ENCODE measurements at regions not wholly inside any gene's neighbourhood (a gene's known extent, or its start where the extent isn't known, plus 50 kb on each side); places are given as distances from the start of the nearest gene placed in this dataset.

DNA sequence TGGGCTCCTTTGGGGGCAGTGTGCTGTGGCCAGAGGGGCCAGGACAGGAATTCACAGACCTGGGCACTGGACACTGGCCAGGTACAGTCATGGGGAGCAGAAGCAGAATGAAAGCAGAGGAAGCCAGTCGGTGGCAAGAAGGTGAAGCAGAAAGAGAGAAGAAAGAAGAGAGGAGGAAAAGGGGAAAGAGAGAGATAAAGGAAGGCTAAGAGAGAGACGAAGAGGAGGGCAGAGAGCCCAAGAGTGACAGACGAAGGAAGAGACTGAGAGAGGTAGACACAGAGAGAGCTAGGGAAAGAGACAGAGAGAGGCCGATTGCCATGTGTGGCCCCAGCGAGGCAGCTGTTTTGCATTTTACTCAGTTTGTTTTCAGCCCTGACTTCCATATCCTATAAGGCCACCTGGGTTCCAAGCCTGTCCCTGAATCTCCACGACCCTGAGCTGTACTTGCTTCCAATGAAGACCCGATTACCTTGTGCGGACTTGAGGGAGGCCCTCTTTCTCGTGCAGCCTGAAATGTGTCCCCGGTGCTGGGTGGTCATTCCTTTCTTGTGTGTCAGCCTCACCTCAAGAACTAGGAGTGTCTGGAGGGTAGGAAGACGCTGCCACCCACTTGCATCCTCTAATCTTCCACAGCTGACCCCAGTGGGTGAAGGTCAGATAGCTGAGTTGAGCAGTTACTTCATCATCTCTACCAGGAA, 73.9 kb downstream of the LSM3 start:
- ChIA-PET POLR2A (no interaction called here), CTCF (interaction anchor here (0.7 to 1.9 kb wide), 7 partner anchors 9 to 479 kb away, joined by 3 to 10 read pairs (median 3); no protein-coding TSS in a partner anchor)
- no peaks in the 10 kb centered on the region for H3K36me3 ChIP-seq (ENCODE audit: control insufficient read depth in 4 of 4, insufficient read depth in 4 of 4, low read length in 3 of 4)
- peaks cover 0 to 9% (median 4%) of the 10 kb centered on the region in 4 experiments for H3K4me1 ChIP-seq (ENCODE audit: control extremely low read depth in 1 of 4, control insufficient read depth in 4 of 4, insufficient read depth in 4 of 4, low read length in 3 of 4)
- H3K27me3 ChIP-seq (replicated peaks in 2 of 5; ENCODE audit: control insufficient read depth in 4 of 5, insufficient read depth in 5 of 5, low read length in 4 of 5), result no peaks in the 10 kb centered on the region
- no peaks in the 10 kb centered on the region for H3K9me3 ChIP-seq (ENCODE audit: control extremely low read depth in 1 of 5, control insufficient read depth in 4 of 5, insufficient read depth in 2 of 5, low read depth in 1 of 5, low read length in 4 of 5)
- H3K4me3 ChIP-seq (ENCODE audit: control insufficient read depth in 1 of 7, extremely low read depth in 1 of 7, insufficient read depth in 4 of 7, low read depth in 2 of 7, low read length in 6 of 7), result no peak overlapping the region
- whole genome bisulfite sequencing (ENCODE audit: insufficient coverage), result 97% methylated on average over 9 of the region's 11 CpGs
- H3K27ac ChIP-seq (ENCODE audit: insufficient read depth in 1 of 2, low read depth in 1 of 2, low read length in 2 of 2, poor library complexity in 1 of 2, severe bottlenecking in 2 of 2), result no peak overlapping the region
- DNase-seq, result no peak

DNA sequence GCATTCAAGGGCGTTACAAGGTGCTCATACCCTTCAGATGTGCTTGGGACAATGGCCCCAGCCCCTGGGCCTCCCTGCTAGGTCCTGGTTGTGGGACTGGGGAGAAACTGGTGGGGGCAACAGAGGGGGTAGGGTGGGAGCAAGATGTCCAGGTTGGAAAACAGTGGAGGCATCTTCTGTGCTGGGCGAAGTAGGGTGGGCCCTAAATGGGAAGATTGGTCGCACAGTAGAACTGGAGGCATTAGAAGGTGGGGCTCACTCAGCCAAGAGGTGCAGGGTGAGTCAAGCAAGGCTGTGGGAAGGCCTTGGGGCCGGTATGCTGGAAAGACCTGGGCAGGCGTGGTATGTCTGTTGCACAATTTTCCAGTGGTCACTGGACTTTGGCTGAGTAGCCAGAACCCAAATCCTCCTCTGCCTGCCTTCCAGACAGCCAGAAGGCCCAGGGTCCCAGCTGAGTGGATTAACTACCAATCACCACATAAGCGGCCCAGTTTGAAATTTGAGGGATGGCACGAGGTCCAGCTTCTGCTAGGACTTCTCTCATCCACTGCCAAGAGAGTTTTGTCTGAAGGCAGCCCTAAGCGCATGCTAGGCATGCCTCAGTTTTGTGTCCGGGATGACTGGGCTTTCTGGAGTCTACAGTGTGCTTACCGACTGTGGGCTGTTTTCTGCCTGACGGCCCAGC, 74.5 kb downstream of the LSM3 start:
- Histone ChIP-seq H3K4me3 (ENCODE audit: control insufficient read depth in 1 of 7, extremely low read depth in 1 of 7, insufficient read depth in 4 of 7, low read depth in 2 of 7, low read length in 6 of 7) (no peak overlapping the region), H3K4me1 (ENCODE audit: control extremely low read depth in 1 of 4, control insufficient read depth in 4 of 4, insufficient read depth in 4 of 4, low read length in 3 of 4) (peaks cover 0 to 9% (median 4%) of the 10 kb centered on the region in 4 experiments), H3K27me3 (replicated peaks in 2 of 5; ENCODE audit: control insufficient read depth in 4 of 5, insufficient read depth in 5 of 5, low read length in 4 of 5) (no peaks in the 10 kb centered on the region), H3K27ac (ENCODE audit: insufficient read depth in 1 of 2, low read depth in 1 of 2, low read length in 2 of 2, poor library complexity in 1 of 2, severe bottlenecking in 2 of 2) (no peak overlapping the region), H3K36me3 (ENCODE audit: control insufficient read depth in 4 of 4, insufficient read depth in 4 of 4, low read length in 3 of 4) (no peaks in the 10 kb centered on the region), H3K9me3 (ENCODE audit: control extremely low read depth in 1 of 5, control insufficient read depth in 4 of 5, insufficient read depth in 2 of 5, low read depth in 1 of 5, low read length in 4 of 5) (no peaks in the 10 kb centered on the region)
- ChIA-PET CTCF (interaction anchor here (1.2 to 1.9 kb wide), 5 partner anchors 8 to 49 kb away, joined by 3 to 10 read pairs (median 4); no protein-coding TSS in a partner anchor), POLR2A (no interaction called here)
- WGBS (ENCODE audit: insufficient coverage), result 94% methylated on average over 10 of the region's 11 CpGs
- no peak for DNase-seq

DNA sequence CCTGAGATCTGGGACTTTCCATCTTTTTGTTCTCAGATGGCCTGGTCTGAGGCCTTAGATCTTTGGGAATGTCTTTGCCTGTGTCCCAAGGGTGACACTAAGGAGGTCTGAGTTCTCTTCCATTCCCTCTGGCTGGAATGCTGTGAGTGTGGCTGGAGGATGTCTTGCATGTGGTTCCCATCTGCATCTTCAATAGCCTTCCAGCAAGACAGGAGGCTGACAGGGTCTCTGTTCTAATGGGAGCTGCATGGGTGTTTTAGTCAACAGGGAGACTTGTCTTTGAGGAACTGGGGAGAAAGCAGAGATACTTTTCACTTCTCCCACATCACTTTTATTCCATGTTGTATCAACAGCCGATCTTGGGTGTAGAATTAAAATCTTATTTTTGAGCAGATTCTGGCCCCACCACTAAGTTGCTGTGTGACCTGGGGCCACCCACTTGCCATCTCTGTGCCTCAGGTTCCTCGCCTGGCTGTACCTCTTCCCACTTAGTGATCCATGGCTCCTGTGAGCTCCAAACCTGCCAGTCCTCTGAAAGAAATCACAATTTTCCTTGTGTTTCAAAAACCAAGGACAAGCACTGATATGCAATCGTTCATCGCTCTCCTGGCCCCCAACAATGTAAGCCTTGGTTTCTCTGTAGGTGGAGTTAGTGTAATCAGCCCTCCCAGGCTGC, 75.2 kb downstream of the LSM3 start:
- 67% methylated on average over 3 of the region's 4 CpGs for WGBS (ENCODE audit: insufficient coverage)
- ChIA-PET POLR2A (no interaction called here), CTCF (interaction anchor here (1.2 kb wide), 1 partner anchor 41 kb away, joined by 3 read pairs; no protein-coding TSS in a partner anchor)
- no peak overlapping the region for H3K27ac ChIP-seq (ENCODE audit: insufficient read depth in 1 of 2, low read depth in 1 of 2, low read length in 2 of 2, poor library complexity in 1 of 2, severe bottlenecking in 2 of 2)
- no peak overlapping the region for H3K4me3 ChIP-seq (ENCODE audit: control insufficient read depth in 1 of 7, extremely low read depth in 1 of 7, insufficient read depth in 4 of 7, low read depth in 2 of 7, low read length in 6 of 7)
- peaks cover 0 to 9% (median 4%) of the 10 kb centered on the region in 4 experiments for H3K4me1 ChIP-seq (ENCODE audit: control extremely low read depth in 1 of 4, control insufficient read depth in 4 of 4, insufficient read depth in 4 of 4, low read length in 3 of 4)
- no peak for DNase-seq
- H3K9me3 ChIP-seq (ENCODE audit: control extremely low read depth in 1 of 5, control insufficient read depth in 4 of 5, insufficient read depth in 2 of 5, low read depth in 1 of 5, low read length in 4 of 5), result no peaks in the 10 kb centered on the region
- H3K27me3 ChIP-seq (replicated peaks in 2 of 5; ENCODE audit: control insufficient read depth in 4 of 5, insufficient read depth in 5 of 5, low read length in 4 of 5), result no peaks in the 10 kb centered on the region
- no peaks in the 10 kb centered on the region for H3K36me3 ChIP-seq (ENCODE audit: control insufficient read depth in 4 of 4, insufficient read depth in 4 of 4, low read length in 3 of 4)

DNA sequence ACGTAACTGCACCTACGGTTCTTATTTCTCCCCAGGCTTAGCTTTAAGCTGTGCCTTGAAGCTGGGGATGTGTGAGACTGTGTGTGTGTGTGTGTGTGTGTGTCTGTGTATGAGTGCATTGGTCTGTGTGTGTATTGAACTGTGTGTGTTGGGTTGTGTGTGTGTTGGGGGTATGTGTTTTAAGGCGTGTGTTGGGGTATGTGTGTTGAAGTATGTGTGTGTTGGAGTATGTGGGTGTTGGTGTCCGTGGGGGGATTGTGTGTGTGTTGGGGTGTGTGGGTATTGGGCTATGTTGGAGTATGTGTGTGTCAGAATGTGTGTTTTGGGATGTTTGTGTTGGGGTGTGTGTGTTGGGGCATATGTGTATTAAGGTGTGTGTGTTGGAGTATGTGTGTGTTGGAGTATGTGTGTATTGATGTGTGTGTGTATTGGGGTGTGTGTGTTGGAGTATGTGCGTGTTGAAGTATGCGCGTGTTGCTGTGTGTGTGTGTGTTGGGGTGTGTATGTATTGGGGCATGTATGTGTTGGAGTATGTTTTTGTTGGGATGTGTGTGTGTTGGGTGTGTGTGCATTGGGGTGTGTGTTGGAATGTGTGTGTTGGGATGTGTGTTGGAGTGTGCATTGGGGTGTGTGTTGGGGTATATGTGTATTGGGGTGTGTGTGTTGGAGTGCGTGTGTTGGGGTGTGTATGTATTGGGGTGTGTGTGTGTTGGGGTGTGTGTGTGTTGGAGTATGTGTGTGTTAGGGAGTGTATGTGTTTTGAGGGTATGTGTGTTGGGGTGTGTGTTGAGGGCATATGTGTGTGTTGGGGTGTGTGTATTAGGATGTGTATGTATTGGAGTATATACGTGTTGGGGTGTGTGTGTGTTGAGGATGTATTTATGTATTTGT, 76.4 kb downstream of the LSM3 start:
- no peak overlapping the region for H3K4me3 ChIP-seq (ENCODE audit: control insufficient read depth in 1 of 7, extremely low read depth in 1 of 7, insufficient read depth in 4 of 7, low read depth in 2 of 7, low read length in 6 of 7)
- peaks cover 0 to 7% (median 3%) of the 10 kb centered on the region in 4 experiments for H3K4me1 ChIP-seq (ENCODE audit: control extremely low read depth in 1 of 4, control insufficient read depth in 4 of 4, insufficient read depth in 4 of 4, low read length in 3 of 4)
- 85% methylated on average over 8 of the region's 9 CpGs for WGBS (ENCODE audit: insufficient coverage)
- H3K9me3 ChIP-seq (ENCODE audit: control extremely low read depth in 1 of 5, control insufficient read depth in 4 of 5, insufficient read depth in 2 of 5, low read depth in 1 of 5, low read length in 4 of 5), result no peaks in the 10 kb centered on the region
- no peak for DNase-seq
- H3K36me3 ChIP-seq (ENCODE audit: control insufficient read depth in 4 of 4, insufficient read depth in 4 of 4, low read length in 3 of 4), result no peaks in the 10 kb centered on the region
- CTCF ChIA-PET, result interaction anchor here (8.5 kb wide), 1 partner anchor 53 kb away, joined by 84 read pairs; no protein-coding TSS in a partner anchor
- H3K27ac ChIP-seq (ENCODE audit: insufficient read depth in 1 of 2, low read depth in 1 of 2, low read length in 2 of 2, poor library complexity in 1 of 2, severe bottlenecking in 2 of 2), result no peak overlapping the region
- no peaks in the 10 kb centered on the region for H3K27me3 ChIP-seq (replicated peaks in 2 of 5; ENCODE audit: control insufficient read depth in 4 of 5, insufficient read depth in 5 of 5, low read length in 4 of 5)
- POLR2A ChIA-PET, result interaction anchor here (0.6 kb wide), 1 partner anchor 9 kb away, joined by 3 read pairs; no protein-coding TSS in a partner anchor

DNA sequence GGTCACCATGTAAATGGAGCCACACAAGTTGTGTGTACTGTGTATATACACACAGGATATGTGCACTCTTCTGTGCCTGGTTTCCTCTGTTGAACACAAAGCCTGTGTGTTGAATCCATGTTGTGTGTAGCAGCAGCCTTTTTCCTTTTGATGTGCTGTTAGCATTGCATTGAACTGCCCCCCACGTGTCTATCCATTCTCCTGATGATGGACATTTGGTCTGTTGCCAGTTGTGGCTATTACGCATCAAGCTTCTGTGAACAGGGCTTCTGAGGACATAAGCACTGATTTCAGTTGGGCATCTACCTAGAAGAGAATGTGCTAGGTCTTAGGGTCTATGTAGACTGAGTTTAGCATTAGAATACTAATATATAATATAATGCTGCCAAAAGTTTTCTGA, 77.4 kb downstream of the LSM3 start:
- 100% methylated on average over 1 of the region's 2 CpGs for WGBS (ENCODE audit: insufficient coverage)
- POLR2A ChIA-PET, result interaction anchor here (0.6 kb wide), 1 partner anchor 9 kb away, joined by 3 read pairs; no protein-coding TSS in a partner anchor
- Histone ChIP-seq H3K27me3 (replicated peaks in 2 of 5; ENCODE audit: control insufficient read depth in 4 of 5, insufficient read depth in 5 of 5, low read length in 4 of 5) (no peaks in the 10 kb centered on the region), H3K27ac (ENCODE audit: insufficient read depth in 1 of 2, low read depth in 1 of 2, low read length in 2 of 2, poor library complexity in 1 of 2, severe bottlenecking in 2 of 2) (no peak overlapping the region), H3K4me3 (ENCODE audit: control insufficient read depth in 1 of 7, extremely low read depth in 1 of 7, insufficient read depth in 4 of 7, low read depth in 2 of 7, low read length in 6 of 7) (no peak overlapping the region), H3K36me3 (ENCODE audit: control insufficient read depth in 4 of 4, insufficient read depth in 4 of 4, low read length in 3 of 4) (no peaks in the 10 kb centered on the region), H3K9me3 (ENCODE audit: control extremely low read depth in 1 of 5, control insufficient read depth in 4 of 5, insufficient read depth in 2 of 5, low read depth in 1 of 5, low read length in 4 of 5) (no peaks in the 10 kb centered on the region), H3K4me1 (ENCODE audit: control extremely low read depth in 1 of 4, control insufficient read depth in 4 of 4, insufficient read depth in 4 of 4, low read length in 3 of 4) (peaks cover 0 to 6% (median 3%) of the 10 kb centered on the region in 4 experiments)
- CTCF ChIA-PET, result interaction anchor here (1.3 to 8.5 kb wide), 3 partner anchors 20 to 206 kb away, joined by 3 to 84 read pairs (median 5); no protein-coding TSS in a partner anchor
- no peak for DNase-seq

DNA sequence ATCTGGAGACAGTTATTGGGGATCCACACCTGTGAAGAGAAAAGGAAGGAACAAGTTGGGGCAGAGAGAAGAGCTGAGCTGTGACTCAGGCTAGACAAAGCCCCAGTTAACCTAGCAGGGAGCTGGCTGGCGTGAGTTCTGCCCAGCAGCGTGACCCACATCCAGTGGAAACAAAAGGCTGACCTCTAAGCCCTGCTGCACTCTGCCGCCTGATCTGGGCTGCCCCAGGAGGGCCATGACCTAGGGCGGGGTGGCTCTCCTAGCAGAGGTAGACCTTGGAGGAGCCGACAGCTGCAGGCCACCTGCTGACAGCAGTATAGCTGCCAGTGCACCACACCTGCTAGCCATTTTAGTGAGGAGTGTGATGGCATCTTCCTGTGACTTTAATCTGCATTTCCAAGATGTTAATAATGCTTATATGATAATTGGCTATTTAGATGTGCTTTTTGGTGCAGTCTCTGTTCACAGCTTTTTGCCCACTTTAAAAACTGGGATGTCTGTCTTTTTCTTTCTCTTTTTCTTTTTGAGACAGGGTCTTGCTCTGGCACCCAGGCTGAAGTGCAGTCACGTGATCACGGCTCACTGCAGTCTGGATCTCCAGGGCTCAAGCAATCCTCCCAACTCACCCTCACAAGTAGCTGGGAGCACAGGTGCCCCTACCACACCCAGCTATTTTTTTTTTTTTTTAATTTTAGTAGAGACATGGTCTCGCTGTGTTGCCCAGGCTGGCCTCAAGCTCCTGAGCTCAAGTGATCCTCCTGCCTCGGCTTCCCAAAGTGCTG, 78.1 kb downstream of the LSM3 start:
- DNase-seq, result no peak
- ChIA-PET POLR2A (no interaction called here), CTCF (interaction anchor here (0.5 to 8.5 kb wide), 7 partner anchors 21 to 657 kb away, joined by 3 to 84 read pairs (median 5); no protein-coding TSS in a partner anchor)
- Histone ChIP-seq H3K9me3 (ENCODE audit: control extremely low read depth in 1 of 5, control insufficient read depth in 4 of 5, insufficient read depth in 2 of 5, low read depth in 1 of 5, low read length in 4 of 5) (no peaks in the 10 kb centered on the region), H3K27me3 (replicated peaks in 2 of 5; ENCODE audit: control insufficient read depth in 4 of 5, insufficient read depth in 5 of 5, low read length in 4 of 5) (no peaks in the 10 kb centered on the region), H3K36me3 (ENCODE audit: control insufficient read depth in 4 of 4, insufficient read depth in 4 of 4, low read length in 3 of 4) (no peaks in the 10 kb centered on the region), H3K27ac (ENCODE audit: insufficient read depth in 1 of 2, low read depth in 1 of 2, low read length in 2 of 2, poor library complexity in 1 of 2, severe bottlenecking in 2 of 2) (no peak overlapping the region), H3K4me1 (ENCODE audit: control extremely low read depth in 1 of 4, control insufficient read depth in 4 of 4, insufficient read depth in 4 of 4, low read length in 3 of 4) (peaks cover 0 to 8% (median 3%) of the 10 kb centered on the region in 4 experiments), H3K4me3 (ENCODE audit: control insufficient read depth in 1 of 7, extremely low read depth in 1 of 7, insufficient read depth in 4 of 7, low read depth in 2 of 7, low read length in 6 of 7) (no peak overlapping the region)
- whole genome bisulfite sequencing (ENCODE audit: insufficient coverage), result 82% methylated on average over 7 of the region's 9 CpGs

Data from common myeloid progenitor, CD34-positive (primary cell).